ENCODE measurements at regions not wholly inside any gene's neighbourhood (a gene's known extent, or its start where the extent isn't known, plus 50 kb on each side); places are given as distances from the start of the nearest gene placed in this dataset.

- no peak for TF ChIP-seq EP300 (IDR thresholded peaks at IDR 0.05)
- no peak for TF ChIP-seq MYC (IDR thresholded peaks at IDR 0.05; ENCODE audit: borderline replicate concordance, low read length)
- TF ChIP-seq RCOR1 (IDR thresholded peaks at IDR 0.05; ENCODE audit: low read depth, low read length), result no peak
- no peak for TF ChIP-seq CTCF (IDR thresholded peaks at IDR 0.05)
- TF ChIP-seq POLR2A (IDR thresholded peaks at IDR 0.05; ENCODE audit: low read length), result no peak
- TF ChIP-seq CEBPB (IDR thresholded peaks at IDR 0.05), result no peak
- TF ChIP-seq BHLHE40 (IDR thresholded peaks at IDR 0.05; ENCODE audit: low read depth, low read length), result no peak
- TF ChIP-seq SMC3 (IDR thresholded peaks at IDR 0.05), result no peak
- TF ChIP-seq RAD21 (conservative IDR thresholded peaks at IDR 0.05 in 1 of 2, IDR thresholded peaks at IDR 0.05 in 1 of 2), result no peak
- TF ChIP-seq REST (IDR thresholded peaks at IDR 0.05), result no peak
Observed at GRCh38 chr11:32210556-32210955, 119.7 kb downstream of the RCN1 start.

Measured in A549 (cell line).